ENCODE measurements at regions not wholly inside any gene's neighbourhood (a gene's known extent, or its start where the extent isn't known, plus 50 kb on each side); places are given as distances from the start of the nearest gene placed in this dataset.

DNA sequence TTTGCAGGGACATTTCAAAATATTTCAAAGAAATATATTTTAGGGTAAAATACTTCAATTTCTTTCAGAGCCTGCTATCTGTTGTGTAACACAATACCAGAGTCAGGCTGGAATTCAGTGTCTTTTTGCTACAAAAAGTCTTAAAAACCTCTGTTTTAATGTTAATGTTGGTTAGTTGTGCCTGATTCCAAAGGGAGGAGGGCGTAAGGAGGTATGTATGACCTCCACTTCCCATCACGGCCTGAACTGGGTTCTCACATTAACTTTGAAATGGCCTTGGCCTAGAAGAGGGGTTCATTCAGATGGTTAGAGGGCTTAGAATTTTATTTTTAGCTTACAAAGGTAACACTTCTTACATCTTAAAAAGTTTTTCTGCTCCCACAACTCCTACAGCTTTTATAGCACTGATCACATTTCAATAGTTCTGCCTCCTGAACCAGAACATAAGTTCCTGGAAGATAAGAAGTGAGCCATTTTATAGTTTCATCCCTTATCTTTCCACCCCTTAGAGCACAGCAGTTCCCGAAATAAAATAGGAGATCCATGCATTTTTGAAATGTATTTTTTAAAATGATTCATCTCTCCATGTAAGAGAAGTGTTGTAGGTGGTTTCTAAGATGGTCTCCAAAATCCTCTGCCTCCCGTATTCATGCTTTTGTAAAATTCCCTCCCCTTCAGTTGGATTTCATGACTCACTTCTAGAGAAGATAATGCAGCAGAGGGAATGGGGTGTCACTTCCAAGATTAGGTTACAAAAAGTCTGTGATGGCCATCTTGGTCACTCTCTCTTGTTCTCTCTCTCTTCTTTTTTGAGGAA lies 543.1 kb upstream of the NECTIN3 start:
- ChIA-PET CTCF (no interaction called here), POLR2A (ENCODE audit: unreplicated experiment) (no interaction called here)
- DNase-seq (no peak), ATAC-seq (no peak)
- H3K9me2 ChIP-seq (replicated peaks; ENCODE audit: low read length), result no peaks in the 10 kb centered on the region
- no peaks in the 10 kb centered on the region for H3K27me3 ChIP-seq (ENCODE audit: low read length)
- no peak for TF ChIP-seq EZH2phosphoT487 (IDR thresholded peaks at IDR 0.05; ENCODE audit: borderline replicate concordance, low read length)
- TF ChIP-seq CTCF (conservative IDR thresholded peaks at IDR 0.05; ENCODE audit: low read depth, low read length), result no peak
- TF ChIP-seq EZH2 (IDR thresholded peaks at IDR 0.05; ENCODE audit: low read length, unreplicated experiment), result no peak
- BruUV-seq (replicated peaks), result no TSS peak
- H3K4me3 ChIP-seq (ENCODE audit: low read length), result no peak overlapping the region
- peaks cover 26% of the 10 kb centered on the region for H3K4me1 ChIP-seq (ENCODE audit: insufficient read depth, low read length)
- no peaks in the 10 kb centered on the region for H3K79me2 ChIP-seq (ENCODE audit: low read length)
- no peak overlapping the region for H3K27ac ChIP-seq (ENCODE audit: low read length)
- intact Hi-C loops (cut with micrococcal nuclease), result loop anchor here (5.0 kb wide), 1 partner anchor 544 kb away; the partner anchor contains the start of gene NECTIN3
- H3K4me2 ChIP-seq (ENCODE audit: low read length), result no peak overlapping the region
- H4K20me1 ChIP-seq (ENCODE audit: low read length), result no peaks in the 10 kb centered on the region
- H2AFZ ChIP-seq (ENCODE audit: low read length), result 0 out of 2 replicates have a peak overlapping the region, but pooled peaks have one; percentile 4
- no peaks in the 10 kb centered on the region for H3K36me3 ChIP-seq (ENCODE audit: low read depth, low read length)
- H3F3A ChIP-seq (ENCODE audit: low read length, unreplicated experiment), result no peaks in the 10 kb centered on the region
- H3K9me3 ChIP-seq (ENCODE audit: low read length), result no peaks in the 10 kb centered on the region
- no peak overlapping the region for H3K9ac ChIP-seq (ENCODE audit: low read length)

- H3K36me3 ChIP-seq (ENCODE audit: low read depth, low read length), result no peaks in the 10 kb centered on the region
- CTCF ChIA-PET, result no interaction called here
- H3K4me1 ChIP-seq (ENCODE audit: insufficient read depth, low read length), result peaks cover 25% of the 10 kb centered on the region
- intact Hi-C loops (cut with micrococcal nuclease), result no loop called here
- no peak overlapping the region for H3K27ac ChIP-seq (ENCODE audit: low read length)
- no peaks in the 10 kb centered on the region for H3K79me2 ChIP-seq (ENCODE audit: low read length)
- H3K9me3 ChIP-seq (ENCODE audit: low read length), result no peaks in the 10 kb centered on the region
- H4K20me1 ChIP-seq (ENCODE audit: low read length), result no peaks in the 10 kb centered on the region
- no peak for TF ChIP-seq EZH2phosphoT487 (IDR thresholded peaks at IDR 0.05; ENCODE audit: borderline replicate concordance, low read length)
- TF ChIP-seq CTCF (conservative IDR thresholded peaks at IDR 0.05; ENCODE audit: low read depth, low read length), result no peak
- TF ChIP-seq EZH2 (IDR thresholded peaks at IDR 0.05; ENCODE audit: low read length, unreplicated experiment), result no peak
- ATAC-seq, result no peak
- no TSS peak for BruUV-seq (replicated peaks)
- no peaks in the 10 kb centered on the region for H3F3A ChIP-seq (ENCODE audit: low read length, unreplicated experiment)
- H2AFZ ChIP-seq (ENCODE audit: low read length), result no peak overlapping the region
- POLR2A ChIA-PET (ENCODE audit: unreplicated experiment), result no interaction called here
- H3K27me3 ChIP-seq (ENCODE audit: low read length), result no peaks in the 10 kb centered on the region
- no peaks in the 10 kb centered on the region for H3K9me2 ChIP-seq (replicated peaks; ENCODE audit: low read length)
- H3K4me2 ChIP-seq (ENCODE audit: low read length), result no peak overlapping the region
- DNase-seq, result no peak
- H3K9ac ChIP-seq (ENCODE audit: low read length), result no peak overlapping the region
- no peak overlapping the region for H3K4me3 ChIP-seq (ENCODE audit: low read length)
Measured at GRCh38 chr3:110530902-110531301, 540.7 kb upstream of the NECTIN3 start.

- no peak overlapping the region for H2AFZ ChIP-seq (ENCODE audit: low read length)
- DNase-seq, result no peak
- no peaks in the 10 kb centered on the region for H3K9me3 ChIP-seq (ENCODE audit: low read length)
- TF ChIP-seq CTCF (conservative IDR thresholded peaks at IDR 0.05; ENCODE audit: low read depth, low read length) (no peak), EZH2 (IDR thresholded peaks at IDR 0.05; ENCODE audit: low read length, unreplicated experiment) (no peak), EZH2phosphoT487 (IDR thresholded peaks at IDR 0.05; ENCODE audit: borderline replicate concordance, low read length) (no peak)
- ATAC-seq, result no peak
- H3K9me2 ChIP-seq (replicated peaks; ENCODE audit: low read length), result no peaks in the 10 kb centered on the region
- intact Hi-C loops (cut with micrococcal nuclease), result no loop called here
- H3K4me3 ChIP-seq (ENCODE audit: low read length), result no peak overlapping the region
- H3K4me2 ChIP-seq (ENCODE audit: low read length), result no peak overlapping the region
- H3K27ac ChIP-seq (ENCODE audit: low read length), result no peak overlapping the region
- no TSS peak for BruUV-seq (replicated peaks)
- no peaks in the 10 kb centered on the region for H3K79me2 ChIP-seq (ENCODE audit: low read length)
- H3F3A ChIP-seq (ENCODE audit: low read length, unreplicated experiment), result no peaks in the 10 kb centered on the region
- no peak overlapping the region for H3K9ac ChIP-seq (ENCODE audit: low read length)
- H4K20me1 ChIP-seq (ENCODE audit: low read length), result no peaks in the 10 kb centered on the region
- H3K4me1 ChIP-seq (ENCODE audit: insufficient read depth, low read length), result peaks cover 3% of the 10 kb centered on the region
- ChIA-PET CTCF (no interaction called here), POLR2A (ENCODE audit: unreplicated experiment) (no interaction called here)
- H3K36me3 ChIP-seq (ENCODE audit: low read depth, low read length), result no peaks in the 10 kb centered on the region
- no peaks in the 10 kb centered on the region for H3K27me3 ChIP-seq (ENCODE audit: low read length)
Measured at GRCh38 chr3:110533089-110533488, 538.5 kb upstream of the NECTIN3 start.

Data from PC-3 (cell line).